Prostate gland (tissue), 2 donors: ENCODE measurements at regions not wholly inside any gene's neighbourhood (a gene's known extent, or its start where the extent isn't known, plus 50 kb on each side); places are given as distances from the start of the nearest gene placed in this dataset.
A peak's percentile ranks its signal among the peaks of the same experiment; 100 is the strongest.

Experiments used
- DNase-seq: peaks from one replicate; pipeline ENCODE4 v3.0.0-alpha.2; 2019; ENCODE audit warnings: low spot score
- H3K27ac ChIP-seq, 2 donors: fragments of 200-600 bp; sonication (generic); 2 replicates each; pipeline ENCODE4 v1.5.1; 2017 to 2019
- H3K27me3 ChIP-seq: fragments of 200-600 bp; sonication (generic); replicated peaks from 2 replicates; pipeline ENCODE4 v1.5.1; 2019; ENCODE audit not compliant: insufficient read depth
- H3K36me3 ChIP-seq, 2 donors: fragments of 200-600 bp; sonication (generic); 1 replicate in 1 of 2; 2 replicates in 1 of 2; pipeline versions ENCODE4 v1.5.1 to v1.8.1; 2017 to 2019
- H3K4me1 ChIP-seq: fragments of 200-600 bp; sonication (generic); replicated peaks from 2 replicates; pipeline ENCODE4 v1.5.1; 2019
- H3K4me3 ChIP-seq, 2 donors: fragments of 200-600 bp; sonication (generic); 2 replicates each; pipeline ENCODE4 v1.5.1; 2017 to 2019
- H3K9me3 ChIP-seq: fragments of 200-600 bp; sonication (generic); 2 replicates; pipeline ENCODE4 v1.5.1; 2017
- POLR2A ChIP-seq: fragments of 450-650 bp; IDR thresholded peaks from one replicate; pipeline ENCODE4 v1.6.1; 2016; ENCODE audit warnings: antibody characterized with exemption, mild to moderate bottlenecking
- POLR2AphosphoS5 ChIP-seq: sonication (generic); formaldehyde crosslinking; IDR thresholded peaks from one replicate; pipeline ENCODE4 v1.6.1; 2017; ENCODE audit warnings: antibody characterized with exemption
- WGBS: methylation state at CpG from one replicate; pipeline ENCODE4 v1.1.5; 2018; 5-methylcytosine and 5-hydroxymethylcytosine counted together
- intact Hi-C: fragments of 100-400 bp; cut with DNase I; formaldehyde crosslinking; loops from one replicate; pipeline ENCODE4 v1.14.2; 2022
- TF ChIP-seq, protein P1 (sequence below), 4 experiments: fragments of 200-600 bp in 2 of 4; fragments of 450-650 bp in 2 of 4; sonication (generic) in 2 of 4; IDR thresholded peaks; 1 replicate in 3 of 4; 2 replicates in 1 of 4; pipeline ENCODE4 v1.5.1; 2016 to 2019; ENCODE audit warnings: antibody characterized with exemption in 4 of 4, mild to moderate bottlenecking in 2 of 4, moderate library complexity in 2 of 4

DNA sequence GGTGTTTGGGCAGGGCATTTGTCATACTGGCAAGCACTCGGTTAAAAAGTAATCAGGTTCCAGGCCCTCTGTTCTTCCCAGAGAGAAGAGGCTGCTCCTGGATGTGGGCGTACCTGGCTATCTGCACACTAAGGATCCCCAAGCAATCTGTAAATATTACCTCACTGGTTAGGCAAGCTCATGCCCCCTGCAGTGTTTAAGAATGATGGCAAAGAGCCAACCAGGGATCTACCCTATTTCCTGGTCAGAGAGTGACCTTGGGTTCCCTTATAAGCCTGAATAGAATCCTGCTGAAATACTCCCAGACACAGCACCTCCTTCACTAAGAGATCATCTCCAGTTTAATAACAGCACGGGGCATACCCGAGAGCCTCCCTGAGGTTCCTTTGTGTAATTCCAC, 181.2 kb downstream of the PIK3R1 start:
- DNase-seq, result no peak
- intact Hi-C loops, result no loop called here
- TF ChIP-seq POLR2A (no peak), POLR2AphosphoS5 (no peak)
- TF ChIP-seq, protein P1, sequence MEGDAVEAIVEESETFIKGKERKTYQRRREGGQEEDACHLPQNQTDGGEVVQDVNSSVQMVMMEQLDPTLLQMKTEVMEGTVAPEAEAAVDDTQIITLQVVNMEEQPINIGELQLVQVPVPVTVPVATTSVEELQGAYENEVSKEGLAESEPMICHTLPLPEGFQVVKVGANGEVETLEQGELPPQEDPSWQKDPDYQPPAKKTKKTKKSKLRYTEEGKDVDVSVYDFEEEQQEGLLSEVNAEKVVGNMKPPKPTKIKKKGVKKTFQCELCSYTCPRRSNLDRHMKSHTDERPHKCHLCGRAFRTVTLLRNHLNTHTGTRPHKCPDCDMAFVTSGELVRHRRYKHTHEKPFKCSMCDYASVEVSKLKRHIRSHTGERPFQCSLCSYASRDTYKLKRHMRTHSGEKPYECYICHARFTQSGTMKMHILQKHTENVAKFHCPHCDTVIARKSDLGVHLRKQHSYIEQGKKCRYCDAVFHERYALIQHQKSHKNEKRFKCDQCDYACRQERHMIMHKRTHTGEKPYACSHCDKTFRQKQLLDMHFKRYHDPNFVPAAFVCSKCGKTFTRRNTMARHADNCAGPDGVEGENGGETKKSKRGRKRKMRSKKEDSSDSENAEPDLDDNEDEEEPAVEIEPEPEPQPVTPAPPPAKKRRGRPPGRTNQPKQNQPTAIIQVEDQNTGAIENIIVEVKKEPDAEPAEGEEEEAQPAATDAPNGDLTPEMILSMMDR (IDR thresholded peaks at IDR 0.05), result no peak
- Histone ChIP-seq H3K4me1 (no peaks in the 10 kb centered on the region), H3K36me3 (no peaks in the 10 kb centered on the region), H3K9me3 (no peaks in the 10 kb centered on the region), H3K27ac (peak overlapping the region; percentile 23 to 42), H3K27me3 (no peaks in the 10 kb centered on the region), H3K4me3 (no peak overlapping the region)
- 51% methylated on average over 4 of the region's 4 CpGs for WGBS

DNA sequence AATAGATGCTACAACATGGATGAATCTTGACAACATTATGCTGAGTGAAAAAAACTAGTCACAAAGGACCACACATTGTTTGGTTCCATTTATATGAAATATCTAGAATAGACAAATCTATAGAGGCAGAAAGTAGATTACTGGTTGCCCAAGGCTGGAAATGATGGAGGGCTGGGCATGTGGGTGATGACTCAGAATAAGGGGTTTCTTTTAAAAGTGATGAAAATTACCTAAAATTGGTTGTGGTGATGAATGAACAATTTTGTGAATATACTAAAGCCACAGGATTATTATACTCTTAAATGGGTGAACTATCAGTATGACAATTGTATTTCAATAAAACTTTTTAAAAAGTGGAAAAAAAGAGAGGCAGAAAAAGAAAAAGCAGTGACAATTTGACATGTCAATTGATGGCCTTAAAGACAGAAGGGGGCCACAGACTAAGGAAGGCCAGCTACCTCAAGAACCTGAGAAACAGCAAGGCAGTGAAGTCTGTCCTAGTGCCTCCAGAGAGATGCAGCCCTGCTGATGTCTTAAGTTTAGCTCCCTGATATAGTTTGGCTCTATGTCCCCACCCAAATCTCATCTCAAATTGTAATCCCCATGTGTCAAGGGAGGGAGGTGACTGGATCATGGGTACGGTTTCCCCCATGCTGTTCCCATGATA, 182.7 kb downstream of the PIK3R1 start:
- Histone ChIP-seq H3K9me3 (no peaks in the 10 kb centered on the region), H3K4me3 (no peak overlapping the region), H3K4me1 (no peaks in the 10 kb centered on the region), H3K36me3 (no peaks in the 10 kb centered on the region), H3K27me3 (no peaks in the 10 kb centered on the region), H3K27ac (no peak overlapping the region)
- intact Hi-C loops, result no loop called here
- TF ChIP-seq POLR2AphosphoS5, result no peak
- TF ChIP-seq POLR2A, result no peak
- TF ChIP-seq, protein P1 (IDR thresholded peaks at IDR 0.05), result no peak
- 88% methylated on average over 1 of the region's 1 CpG for WGBS
- no peak for DNase-seq

DNA sequence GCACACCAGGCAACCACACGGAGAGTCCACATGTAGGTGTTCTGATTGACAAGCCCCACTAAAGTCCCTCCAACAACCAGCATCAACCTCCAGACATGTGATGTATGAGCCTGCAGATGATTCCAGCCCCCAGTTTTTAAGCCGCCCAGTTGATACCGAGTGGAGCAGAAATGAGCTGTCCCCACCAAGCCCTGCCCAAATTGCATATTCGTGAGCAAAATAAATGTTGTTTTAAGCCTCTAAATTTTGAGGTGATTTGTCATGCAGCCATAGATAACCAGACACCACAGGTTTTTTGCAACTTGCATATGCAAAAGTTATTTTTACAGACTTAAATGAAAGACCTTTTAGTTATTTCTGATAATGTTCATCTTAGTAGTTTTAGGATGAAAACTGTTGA, 187.7 kb downstream of the PIK3R1 start:
- no peak for DNase-seq
- intact Hi-C loops, result no loop called here

DNA sequence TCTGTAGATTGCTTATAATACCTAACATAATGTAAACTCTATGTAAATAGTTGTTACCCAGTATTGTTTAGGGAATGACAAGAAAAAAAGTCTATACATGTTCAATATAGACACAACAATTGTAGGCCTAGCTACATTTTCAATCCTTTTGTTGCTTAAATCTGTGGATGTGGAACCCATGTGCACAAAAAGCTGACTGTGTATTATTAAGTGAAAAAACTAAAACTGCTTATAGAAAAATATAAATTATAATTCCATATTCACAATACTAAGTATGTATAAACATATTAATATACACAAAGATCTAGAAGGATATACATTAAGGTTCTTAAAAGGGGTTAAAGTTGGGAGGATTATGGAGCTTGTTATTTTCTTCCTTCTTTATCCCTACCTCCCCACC, 188.7 kb downstream of the PIK3R1 start:
- TF ChIP-seq POLR2AphosphoS5 (no peak), POLR2A (no peak)
- TF ChIP-seq, protein P1 (IDR thresholded peaks at IDR 0.05), result no peak
- no peaks in the 10 kb centered on the region for H3K27me3 ChIP-seq
- peaks cover 6% of the 10 kb centered on the region for H3K4me1 ChIP-seq
- intact Hi-C loops, result no loop called here
- DNase-seq, result no peak
- no peak overlapping the region for H3K4me3 ChIP-seq
- H3K9me3 ChIP-seq, result no peaks in the 10 kb centered on the region
- no peaks in the 10 kb centered on the region for H3K36me3 ChIP-seq
- H3K27ac ChIP-seq, result no peak overlapping the region

More for the DNA sequence above, 187.7 kb downstream of the PIK3R1 start:
- Histone ChIP-seq H3K4me1 (peaks cover 6% of the 10 kb centered on the region), H3K9me3 (no peaks in the 10 kb centered on the region), H3K36me3 (no peaks in the 10 kb centered on the region), H3K4me3 (no peak overlapping the region), H3K27ac (no peak overlapping the region), H3K27me3 (no peaks in the 10 kb centered on the region)
- no peak for TF ChIP-seq POLR2AphosphoS5
- TF ChIP-seq POLR2A, result no peak
- TF ChIP-seq, protein P1 (IDR thresholded peaks at IDR 0.05), result no peak
- WGBS, result 86% methylated on average over 4 of the region's 4 CpGs

DNA sequence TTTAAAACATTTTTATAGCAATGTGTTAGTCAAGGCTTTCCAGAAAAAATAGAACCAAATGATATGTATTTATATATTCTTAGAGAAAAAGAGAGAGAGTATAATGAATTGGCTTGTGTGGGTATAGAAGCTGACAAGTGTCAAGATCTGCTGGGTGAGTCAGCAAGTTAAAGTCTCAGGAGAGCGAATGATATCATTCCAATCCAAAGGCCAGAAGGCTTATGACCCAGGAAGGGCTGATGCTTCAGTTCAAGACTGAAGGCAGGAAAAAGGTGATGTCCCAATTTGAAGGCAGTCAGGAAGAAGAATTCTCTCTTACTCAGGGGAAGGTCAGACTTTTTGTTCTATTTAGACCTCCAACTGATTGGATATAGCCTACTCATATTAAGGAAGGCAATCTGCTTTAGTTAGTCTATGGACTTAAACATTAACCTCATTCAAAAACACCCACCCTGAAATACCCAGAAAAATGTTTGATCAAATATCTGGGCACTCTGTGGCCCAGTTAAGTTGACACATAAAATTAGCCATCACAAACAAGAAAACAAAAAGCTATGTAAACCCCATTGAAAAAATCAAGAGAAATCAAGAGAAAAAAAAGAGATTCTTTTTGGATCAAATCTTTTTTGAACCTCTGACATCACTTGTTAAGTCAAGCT, 189.6 kb downstream of the PIK3R1 start:
- Histone ChIP-seq H3K27me3 (no peaks in the 10 kb centered on the region), H3K36me3 (no peaks in the 10 kb centered on the region), H3K4me1 (peaks cover 6% of the 10 kb centered on the region), H3K4me3 (no peak overlapping the region), H3K9me3 (no peaks in the 10 kb centered on the region), H3K27ac (no peak overlapping the region)
- 94% methylated on average over 1 of the region's 1 CpG for WGBS
- intact Hi-C loops, result no loop called here
- no peak for TF ChIP-seq POLR2A
- no peak for TF ChIP-seq POLR2AphosphoS5
- TF ChIP-seq, protein P1 (IDR thresholded peaks at IDR 0.05), result no peak
- no peak for DNase-seq
